Fibroblast of pulmonary artery (primary cell): ENCODE measurements at regions not wholly inside any gene's neighbourhood (a gene's known extent, or its start where the extent isn't known, plus 50 kb on each side); places are given as distances from the start of the nearest gene placed in this dataset.

Source experiments
- DNase-seq: peaks from one replicate; pipeline ENCODE4 v3.0.0-alpha.2; 2010; ENCODE audit warnings: low read depth
- H3K4me3 ChIP-seq: replicated peaks from 2 replicates; pipeline ENCODE4 v1.5.1; 2011; ENCODE audit warnings: low read depth, mild to moderate bottlenecking, control low read depth, low read length, moderate library complexity
- TF ChIP-seq, protein P1 (sequence below): IDR thresholded peaks from 2 replicates; pipeline ENCODE4 v1.5.1; 2011; ENCODE audit warnings: mild to moderate bottlenecking, control low read depth, low read length, inconsistent platforms; ENCODE audit errors: missing control alignments

DNA sequence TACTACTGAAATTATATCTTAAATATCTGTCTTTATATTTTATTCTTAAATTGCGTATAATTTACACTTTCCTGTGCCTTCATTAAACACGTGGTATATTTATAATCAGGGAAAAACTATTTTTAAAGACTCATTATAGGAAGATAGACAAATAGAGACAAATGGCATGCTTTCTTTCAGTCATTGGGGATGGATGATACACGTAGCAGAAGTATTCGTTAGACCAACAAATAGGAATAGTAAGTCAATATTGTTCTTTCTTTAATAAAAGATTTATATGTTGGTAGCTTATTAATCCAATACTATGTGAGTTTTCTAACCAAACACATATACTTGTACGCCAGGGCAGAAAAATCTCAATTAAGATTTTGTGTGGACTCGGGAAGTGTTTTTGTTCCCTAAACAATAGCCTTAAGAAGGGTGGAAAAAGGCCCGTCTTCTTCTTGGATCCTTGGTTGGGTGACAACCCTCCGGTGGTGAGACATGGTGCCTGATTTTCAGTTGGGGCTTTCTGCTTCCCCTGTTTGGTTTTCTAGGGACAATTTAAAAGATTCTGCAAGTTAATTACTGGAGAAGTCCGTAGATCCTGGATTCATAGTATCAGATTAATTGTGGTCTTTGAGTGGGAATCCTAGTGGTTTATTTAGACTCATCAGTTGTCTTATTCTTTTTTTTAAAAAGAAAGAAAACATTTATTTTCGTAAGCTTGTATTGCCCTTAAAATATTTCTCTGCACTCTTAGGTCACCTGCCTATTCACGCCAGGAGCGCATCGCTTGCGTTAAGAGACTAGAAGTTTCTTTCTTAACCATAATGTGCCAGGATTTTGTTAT is 83.5 kb upstream of the WNT7B start:
- TF ChIP-seq, protein P1, sequence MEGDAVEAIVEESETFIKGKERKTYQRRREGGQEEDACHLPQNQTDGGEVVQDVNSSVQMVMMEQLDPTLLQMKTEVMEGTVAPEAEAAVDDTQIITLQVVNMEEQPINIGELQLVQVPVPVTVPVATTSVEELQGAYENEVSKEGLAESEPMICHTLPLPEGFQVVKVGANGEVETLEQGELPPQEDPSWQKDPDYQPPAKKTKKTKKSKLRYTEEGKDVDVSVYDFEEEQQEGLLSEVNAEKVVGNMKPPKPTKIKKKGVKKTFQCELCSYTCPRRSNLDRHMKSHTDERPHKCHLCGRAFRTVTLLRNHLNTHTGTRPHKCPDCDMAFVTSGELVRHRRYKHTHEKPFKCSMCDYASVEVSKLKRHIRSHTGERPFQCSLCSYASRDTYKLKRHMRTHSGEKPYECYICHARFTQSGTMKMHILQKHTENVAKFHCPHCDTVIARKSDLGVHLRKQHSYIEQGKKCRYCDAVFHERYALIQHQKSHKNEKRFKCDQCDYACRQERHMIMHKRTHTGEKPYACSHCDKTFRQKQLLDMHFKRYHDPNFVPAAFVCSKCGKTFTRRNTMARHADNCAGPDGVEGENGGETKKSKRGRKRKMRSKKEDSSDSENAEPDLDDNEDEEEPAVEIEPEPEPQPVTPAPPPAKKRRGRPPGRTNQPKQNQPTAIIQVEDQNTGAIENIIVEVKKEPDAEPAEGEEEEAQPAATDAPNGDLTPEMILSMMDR, result no peak
- no peak overlapping the region for H3K4me3 ChIP-seq
- no peak for DNase-seq

DNA sequence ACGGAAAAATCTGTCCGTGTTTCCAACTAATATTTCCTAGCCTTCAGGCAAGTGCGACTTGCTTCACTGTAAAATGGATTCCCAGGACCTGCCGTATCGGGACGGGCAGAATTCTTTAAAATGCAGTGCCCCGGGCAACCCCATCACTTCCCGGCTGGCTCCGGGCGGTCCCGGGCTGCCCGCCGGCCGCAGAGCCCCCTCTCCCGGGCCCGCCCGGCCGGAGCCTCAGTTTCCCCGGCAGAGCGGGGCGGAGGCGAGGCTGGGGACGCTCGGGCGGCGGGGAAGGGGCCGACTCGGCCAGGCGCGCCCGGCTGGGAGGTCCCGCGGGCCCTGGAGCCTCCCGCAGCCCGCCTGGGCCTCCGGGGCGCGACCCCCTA is 84.2 kb upstream of the WNT7B start:
- no peak overlapping the region for H3K4me3 ChIP-seq
- no peak for DNase-seq
- TF ChIP-seq, protein P1, result no peak

DNA sequence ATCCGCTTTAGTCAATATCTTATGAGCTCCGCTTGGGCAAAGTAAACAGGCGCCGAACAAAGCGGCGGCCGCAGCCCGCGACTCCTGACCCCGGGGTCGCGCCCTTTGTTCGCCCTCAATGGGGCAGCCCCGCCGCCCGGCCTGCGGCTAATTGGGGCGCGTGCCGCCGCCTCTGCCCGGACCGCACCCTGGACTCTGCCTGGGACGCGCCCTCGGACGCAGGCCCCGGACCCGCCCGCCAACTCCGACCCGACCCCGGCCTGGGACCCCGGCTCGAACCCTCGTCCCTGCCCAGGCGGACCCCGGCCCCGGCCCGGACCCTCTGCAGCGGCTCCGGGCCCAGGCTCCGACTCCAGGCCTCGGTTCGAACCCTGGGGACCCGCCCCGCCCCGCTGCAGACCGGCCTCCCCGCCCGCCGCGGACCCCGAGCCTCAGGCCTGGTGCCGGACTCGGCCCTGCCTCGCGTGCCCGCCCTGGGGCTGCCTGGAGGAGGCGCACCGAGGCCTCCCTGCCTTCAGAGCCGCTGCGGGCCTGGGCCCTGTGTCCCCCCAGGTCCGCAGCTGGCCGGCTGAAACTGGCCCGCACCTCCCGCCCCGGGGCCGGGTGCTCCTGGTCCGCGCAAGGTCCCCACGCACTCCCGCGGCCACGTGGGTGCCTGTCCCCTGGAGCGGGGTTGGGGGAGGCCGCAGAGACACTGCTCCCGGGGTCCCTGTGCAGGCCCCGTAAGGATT is 84.7 kb upstream of the WNT7B start:
- TF ChIP-seq, protein P1, result no peak
- H3K4me3 ChIP-seq, result no peak overlapping the region
- DNase-seq, result no peak

DNA sequence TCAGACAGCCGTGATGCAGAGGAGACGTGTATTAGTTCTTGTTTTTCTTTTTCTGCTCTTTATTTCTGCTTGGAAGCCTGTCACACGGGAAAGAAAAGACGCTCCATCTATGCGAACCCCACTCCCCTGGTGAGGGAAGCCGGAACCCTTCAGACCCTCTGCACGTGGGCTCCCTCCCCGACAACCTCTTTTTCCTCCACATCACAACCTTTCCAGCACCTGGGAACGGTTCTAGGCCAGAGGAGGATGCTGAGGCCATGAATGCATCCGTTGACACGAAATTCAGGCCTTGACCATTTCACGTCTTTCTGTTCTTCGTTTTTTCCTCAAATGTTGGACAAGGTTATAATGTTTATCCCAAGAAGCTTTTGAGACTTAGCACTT is 85.3 kb upstream of the WNT7B start:
- no peak overlapping the region for H3K4me3 ChIP-seq
- TF ChIP-seq, protein P1, result no peak
- no peak for DNase-seq

DNA sequence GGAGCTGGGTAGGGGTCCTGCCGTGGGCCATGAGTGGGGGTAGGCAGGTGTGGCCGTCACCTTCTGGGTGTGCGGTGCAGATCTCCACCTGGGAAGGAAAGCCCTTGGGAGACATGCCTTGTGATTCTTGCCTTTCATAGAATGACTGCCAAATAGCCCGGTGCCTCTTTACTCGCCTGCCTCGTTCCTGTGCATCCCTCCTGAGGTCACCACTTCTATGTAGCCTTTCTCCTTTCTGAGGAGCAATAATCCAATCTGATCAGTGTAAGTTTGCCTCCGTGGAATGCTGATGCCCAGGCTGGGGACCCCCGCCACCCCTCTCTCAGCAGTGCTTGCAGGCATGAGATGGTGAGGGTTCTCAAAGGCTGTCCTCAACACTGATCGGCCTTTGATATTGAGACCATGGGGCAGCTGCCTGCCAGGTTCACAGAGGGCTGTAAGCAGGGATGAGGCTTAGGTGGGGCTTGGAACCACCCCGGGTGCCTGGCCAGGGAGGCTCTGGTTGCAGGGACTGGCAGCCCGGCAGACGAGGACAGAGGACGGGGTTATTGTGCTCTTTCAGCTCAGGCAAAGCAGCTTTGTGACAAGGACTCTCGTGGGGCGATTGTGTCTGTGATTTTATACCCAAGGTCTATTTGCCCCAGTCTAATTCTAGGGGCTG is 86.1 kb upstream of the WNT7B start:
- DNase-seq, result no peak
- TF ChIP-seq, protein P1, result no peak
- H3K4me3 ChIP-seq, result no peak overlapping the region

DNA sequence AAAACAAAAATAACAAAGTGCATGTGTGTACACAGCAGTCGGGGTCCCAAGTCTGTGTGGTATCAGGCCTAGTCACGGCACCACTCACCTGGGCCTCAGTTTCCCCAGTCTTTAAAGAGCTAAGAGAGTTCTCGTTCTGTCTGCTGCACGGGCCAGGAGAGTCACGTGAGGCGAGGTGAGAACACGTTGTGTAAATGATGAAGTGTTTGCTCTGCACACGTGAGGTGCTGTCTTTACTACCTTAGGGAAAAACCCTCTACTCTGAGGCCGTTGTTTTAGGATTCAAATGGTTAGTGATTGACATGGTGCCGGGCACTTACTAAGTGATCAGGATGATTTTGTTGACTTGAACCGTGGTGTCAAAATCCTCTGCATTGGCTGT is 86.5 kb upstream of the PPARA start:
- H3K4me3 ChIP-seq, result no peak overlapping the region

More for the DNA sequence above, 86.5 kb upstream of the PPARA start:
- no peak for DNase-seq
- TF ChIP-seq, protein P1, result no peak
